Mesothelial cell of epicardium (in vitro differentiated cells): ENCODE measurements at regions not wholly inside any gene's neighbourhood (a gene's known extent, or its start where the extent isn't known, plus 50 kb on each side); places are given as distances from the start of the nearest gene placed in this dataset.
"Not testable (repeated sequence)": the region's sequence is repeated elsewhere in the genome, so short reads cannot be mapped to it uniquely, and the experiment has no call there.

Source experiments
- DNase-seq, 2 experiments: peaks; one replicate each; pipeline ENCODE4 v3.0.0; 2021; ENCODE audit warnings: low spot score in 2 of 2; ENCODE audit not compliant: unreplicated experiment in 2 of 2
- H3K27ac Mint-ChIP-seq: 2 replicates; pipeline ENCODE4 v1.8.0; 2021; ENCODE audit warnings: mixed read lengths
- H3K27me3 Mint-ChIP-seq: 2 replicates; pipeline ENCODE4 v1.8.0; 2021; ENCODE audit warnings: low read depth, mixed read lengths
- H3K36me3 Mint-ChIP-seq: 2 replicates; pipeline ENCODE4 v1.8.0; 2021; ENCODE audit warnings: mixed read lengths
- H3K4me1 Mint-ChIP-seq: 2 replicates; pipeline ENCODE4 v1.8.0; 2021; ENCODE audit warnings: mixed read lengths
- H3K4me3 Mint-ChIP-seq: 2 replicates; pipeline ENCODE4 v1.8.0; 2021; ENCODE audit warnings: mild to moderate bottlenecking, moderate library complexity, mixed read lengths
- H3K9me3 Mint-ChIP-seq: 2 replicates; pipeline ENCODE4 v1.8.0; 2021; ENCODE audit warnings: mixed read lengths
- TF ChIP-seq, protein P1 (sequence below): fragments of 200-600 bp; sonication (generic); IDR thresholded peaks from one replicate; pipeline ENCODE4 v1.5.0; 2021; ENCODE audit warnings: antibody characterized with exemption; ENCODE audit not compliant: unreplicated experiment

DNA sequence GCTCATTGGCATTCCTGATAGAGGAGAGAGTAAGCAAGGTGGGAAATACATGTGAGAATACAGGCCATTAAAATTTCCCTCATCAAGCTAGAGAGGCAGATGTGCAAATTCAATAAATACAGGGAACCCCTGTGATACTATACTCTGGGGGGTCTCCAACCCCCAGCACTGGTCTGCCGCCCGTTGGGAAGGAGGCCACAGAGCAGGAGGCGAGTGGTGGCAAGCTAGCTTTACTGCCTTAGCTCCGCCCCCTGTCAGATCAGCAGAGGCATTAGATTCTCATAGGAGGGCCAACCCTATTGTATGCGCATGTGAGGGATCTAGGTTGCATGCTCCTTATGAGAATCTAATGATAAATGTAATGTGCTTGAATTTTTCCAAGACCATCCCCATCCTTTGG, 97.1 kb upstream of the PLSCR5 start:
- no peak overlapping the region for H3K4me3 Mint-ChIP-seq
- H3K27me3 Mint-ChIP-seq, result no peaks in the 10 kb centered on the region
- no peaks in the 10 kb centered on the region for H3K36me3 Mint-ChIP-seq
- TF ChIP-seq, protein P1, sequence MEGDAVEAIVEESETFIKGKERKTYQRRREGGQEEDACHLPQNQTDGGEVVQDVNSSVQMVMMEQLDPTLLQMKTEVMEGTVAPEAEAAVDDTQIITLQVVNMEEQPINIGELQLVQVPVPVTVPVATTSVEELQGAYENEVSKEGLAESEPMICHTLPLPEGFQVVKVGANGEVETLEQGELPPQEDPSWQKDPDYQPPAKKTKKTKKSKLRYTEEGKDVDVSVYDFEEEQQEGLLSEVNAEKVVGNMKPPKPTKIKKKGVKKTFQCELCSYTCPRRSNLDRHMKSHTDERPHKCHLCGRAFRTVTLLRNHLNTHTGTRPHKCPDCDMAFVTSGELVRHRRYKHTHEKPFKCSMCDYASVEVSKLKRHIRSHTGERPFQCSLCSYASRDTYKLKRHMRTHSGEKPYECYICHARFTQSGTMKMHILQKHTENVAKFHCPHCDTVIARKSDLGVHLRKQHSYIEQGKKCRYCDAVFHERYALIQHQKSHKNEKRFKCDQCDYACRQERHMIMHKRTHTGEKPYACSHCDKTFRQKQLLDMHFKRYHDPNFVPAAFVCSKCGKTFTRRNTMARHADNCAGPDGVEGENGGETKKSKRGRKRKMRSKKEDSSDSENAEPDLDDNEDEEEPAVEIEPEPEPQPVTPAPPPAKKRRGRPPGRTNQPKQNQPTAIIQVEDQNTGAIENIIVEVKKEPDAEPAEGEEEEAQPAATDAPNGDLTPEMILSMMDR, result no peak
- H3K27ac Mint-ChIP-seq, result no peak overlapping the region
- no peaks in the 10 kb centered on the region for H3K9me3 Mint-ChIP-seq
- DNase-seq, result no peak
- no peaks in the 10 kb centered on the region for H3K4me1 Mint-ChIP-seq

DNA sequence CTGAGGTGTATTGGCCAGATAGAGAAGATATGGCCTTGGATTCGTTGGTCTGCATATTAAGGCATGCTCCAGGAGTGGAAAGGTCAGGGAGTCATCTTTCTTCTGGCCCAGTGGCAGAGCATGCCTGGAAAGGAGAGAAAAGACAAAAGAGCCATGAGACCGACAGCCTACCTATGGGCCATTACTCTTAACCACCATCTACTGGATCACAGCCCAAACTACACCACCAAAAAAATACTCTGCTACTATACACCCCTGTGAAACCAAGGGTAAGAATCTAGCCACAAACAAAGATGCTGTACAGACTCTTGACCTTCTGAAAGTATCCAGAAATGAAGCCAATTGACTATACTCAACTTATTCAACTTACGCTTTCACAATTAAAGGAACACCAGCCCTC, 96.1 kb upstream of the PLSCR5 start:
- DNase-seq, result no peak
- H3K27ac Mint-ChIP-seq, result no peak overlapping the region
- no peaks in the 10 kb centered on the region for H3K4me1 Mint-ChIP-seq
- H3K4me3 Mint-ChIP-seq, result no peak overlapping the region
- no peaks in the 10 kb centered on the region for H3K9me3 Mint-ChIP-seq
- no peaks in the 10 kb centered on the region for H3K27me3 Mint-ChIP-seq
- no peaks in the 10 kb centered on the region for H3K36me3 Mint-ChIP-seq
- TF ChIP-seq, protein P1, result no peak

DNA sequence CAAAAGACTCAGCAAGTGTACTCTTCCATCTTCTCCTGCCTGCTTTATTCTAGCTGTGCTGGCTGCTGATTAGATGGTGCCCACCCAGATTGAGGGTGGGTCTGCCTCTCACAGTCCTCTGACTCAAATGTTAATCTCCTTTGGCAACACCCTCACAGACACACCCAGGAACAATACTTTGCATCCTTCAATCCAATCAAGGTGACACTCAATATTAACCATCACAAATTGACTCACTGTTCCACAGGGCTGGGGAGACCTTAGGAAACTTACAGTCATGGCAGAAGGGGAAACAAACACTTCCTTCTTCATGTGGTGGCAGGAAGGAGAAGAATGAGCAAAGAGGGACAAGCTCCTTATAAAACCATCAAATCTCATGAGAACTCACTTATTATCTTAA, 94.9 kb upstream of the PLSCR5 start:
- not testable (repeated sequence) for H3K27me3 Mint-ChIP-seq, H3K27ac Mint-ChIP-seq, H3K9me3 Mint-ChIP-seq, H3K4me1 Mint-ChIP-seq, H3K4me3 Mint-ChIP-seq, H3K36me3 Mint-ChIP-seq, DNase-seq

DNA sequence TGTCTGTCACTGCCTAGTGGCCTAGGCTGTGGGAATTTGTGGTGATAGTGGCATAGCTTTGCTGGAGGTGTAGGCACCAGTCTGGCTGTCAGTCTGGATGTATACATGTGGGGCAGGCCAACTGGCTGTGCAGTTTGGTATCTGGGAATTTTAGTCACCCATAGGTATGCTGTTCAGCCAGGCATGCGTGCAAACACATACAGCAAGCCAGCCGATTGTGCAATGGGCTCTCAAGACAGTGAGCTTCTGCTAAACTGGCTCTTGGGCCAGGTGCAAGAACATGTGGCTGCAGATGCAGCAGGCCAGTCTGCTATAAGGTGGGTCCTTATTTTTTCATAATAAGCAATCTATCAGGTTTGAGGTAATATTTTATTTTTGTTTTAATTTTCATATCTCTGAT, 87.1 kb upstream of the PLSCR5 start:
- DNase-seq, result no peak

DNA sequence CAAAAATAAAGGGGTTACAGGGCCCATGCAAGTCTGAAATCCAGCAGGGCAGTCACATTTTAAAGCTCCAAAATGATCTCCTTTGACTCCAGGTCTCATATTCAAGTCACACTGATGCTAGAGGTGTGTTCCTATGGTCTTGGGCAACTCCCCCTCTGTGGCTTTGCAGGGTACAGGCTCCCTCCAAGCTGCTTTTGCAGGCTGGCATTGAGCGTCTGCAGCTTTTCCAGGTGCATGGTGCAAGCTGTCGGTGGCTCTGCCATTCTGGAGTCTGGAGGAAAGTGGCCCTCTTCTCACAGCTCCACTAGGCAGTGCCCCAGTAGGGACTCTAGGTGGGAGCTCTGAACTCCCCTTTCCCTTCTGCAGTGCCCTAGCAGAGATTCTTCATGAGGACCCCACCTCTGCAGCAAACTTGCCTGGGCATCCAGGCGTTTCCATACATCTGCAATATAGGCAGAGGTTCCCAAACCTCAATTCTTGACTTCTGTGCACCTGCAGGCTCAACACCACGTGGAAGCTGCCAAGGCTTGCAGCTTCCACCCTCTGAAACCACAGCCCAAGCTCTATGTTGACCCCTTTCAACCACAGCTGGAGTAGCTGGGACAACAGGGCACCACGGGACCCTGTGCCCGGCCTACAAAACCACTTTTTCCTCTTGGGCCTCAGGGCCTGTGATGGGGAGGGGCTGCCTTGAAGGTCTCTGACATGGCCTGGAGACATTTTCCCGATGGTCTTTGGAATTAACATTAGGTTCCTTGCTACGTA, 80.1 kb upstream of the PLSCR5 start:
- Mint-ChIP-seq H3K27ac (no peak overlapping the region), H3K4me3 (no peak overlapping the region), H3K36me3 (no peaks in the 10 kb centered on the region), H3K9me3 (peaks cover 11% of the 10 kb centered on the region), H3K27me3 (no peaks in the 10 kb centered on the region), H3K4me1 (no peaks in the 10 kb centered on the region)
- no peak for DNase-seq
- TF ChIP-seq, protein P1, result no peak

More for the DNA sequence above, 87.1 kb upstream of the PLSCR5 start:
- Mint-ChIP-seq H3K36me3 (no peaks in the 10 kb centered on the region), H3K27ac (no peak overlapping the region), H3K4me1 (no peaks in the 10 kb centered on the region), H3K4me3 (no peak overlapping the region), H3K27me3 (no peaks in the 10 kb centered on the region), H3K9me3 (peaks cover 29% of the 10 kb centered on the region)
- TF ChIP-seq, protein P1, result no peak

DNA sequence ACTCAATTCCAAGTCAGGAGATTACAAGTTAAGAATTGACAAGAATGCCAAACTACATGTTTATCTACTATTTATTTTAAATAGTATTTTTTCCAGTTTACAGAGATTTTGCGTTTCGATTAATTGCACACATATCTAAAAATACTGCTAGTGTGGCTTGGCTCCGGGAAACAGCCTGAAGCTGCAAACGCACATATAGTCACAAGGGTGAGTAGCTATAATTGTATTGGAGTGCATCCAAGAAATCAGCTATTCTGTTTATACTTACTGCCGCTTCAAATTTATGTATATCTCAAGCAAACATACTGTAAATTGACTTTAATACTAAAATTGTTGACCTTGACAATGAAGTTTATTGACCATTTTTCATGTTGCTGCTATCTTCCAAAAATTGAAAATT, 77.0 kb upstream of the PLSCR5 start:
- H3K4me1 Mint-ChIP-seq, result no peaks in the 10 kb centered on the region
- DNase-seq, result no peak
- TF ChIP-seq, protein P1, result no peak
- no peaks in the 10 kb centered on the region for H3K36me3 Mint-ChIP-seq
- no peak overlapping the region for H3K27ac Mint-ChIP-seq
- peaks cover 6% of the 10 kb centered on the region for H3K9me3 Mint-ChIP-seq
- no peak overlapping the region for H3K4me3 Mint-ChIP-seq
- H3K27me3 Mint-ChIP-seq, result no peaks in the 10 kb centered on the region
